ENCODE measurements at regions not wholly inside any gene's neighbourhood (a gene's known extent, or its start where the extent isn't known, plus 50 kb on each side); places are given as distances from the start of the nearest gene placed in this dataset.

GRCh38 chr7:25665374-25665773 lies 437.1 kb upstream of the NPVF start:
- TF ChIP-seq POLR2A (IDR thresholded peaks at IDR 0.05) (no peak), CTCF (IDR thresholded peaks at IDR 0.05) (no peak)
